Nephron progenitor cell (in vitro differentiated cells): ENCODE measurements at regions not wholly inside any gene's neighbourhood (a gene's known extent, or its start where the extent isn't known, plus 50 kb on each side); places are given as distances from the start of the nearest gene placed in this dataset.

ENCODE experiments used
- DNase-seq: peaks from one replicate; pipeline ENCODE4 v3.0.0; 2021
- H3K27ac Mint-ChIP-seq: 2 replicates; pipeline ENCODE4 v1.8.0; 2021; ENCODE audit warnings: mild to moderate bottlenecking, moderate library complexity, mixed read lengths
- H3K27me3 Mint-ChIP-seq: 2 replicates; pipeline ENCODE4 v1.8.0; 2021; ENCODE audit warnings: mild to moderate bottlenecking, low read depth, mixed read lengths; ENCODE audit not compliant: poor library complexity
- H3K36me3 Mint-ChIP-seq: 2 replicates; pipeline ENCODE4 v1.8.0; 2021; ENCODE audit warnings: low read depth, mixed read lengths
- H3K4me1 Mint-ChIP-seq: 2 replicates; pipeline ENCODE4 v1.8.0; 2021; ENCODE audit warnings: mixed read lengths
- H3K4me3 Mint-ChIP-seq: 2 replicates; pipeline ENCODE4 v1.8.0; 2021; ENCODE audit warnings: mild to moderate bottlenecking, moderate library complexity, mixed read lengths
- H3K9me3 Mint-ChIP-seq: 2 replicates; pipeline ENCODE4 v1.8.0; 2021; ENCODE audit warnings: mild to moderate bottlenecking, moderate library complexity, mixed read lengths
- CTCF ChIP-seq: fragments of 200-600 bp; sonication (generic); IDR thresholded peaks from 2 replicates; pipeline ENCODE4 v1.5.0; 2021; ENCODE audit warnings: antibody characterized with exemption

- Mint-ChIP-seq H3K4me1 (peaks cover 8% of the 10 kb centered on the region), H3K9me3 (no peaks in the 10 kb centered on the region), H3K27ac (peak overlapping the region; percentile 51), H3K36me3 (no peaks in the 10 kb centered on the region), H3K27me3 (peaks cover 5% of the 10 kb centered on the region), H3K4me3 (no peak overlapping the region)
- no peak for DNase-seq
- TF ChIP-seq CTCF: no peak
Observed at GRCh38 chr4:179597301-179597700, 2155.1 kb upstream of the AGA start.

GRCh38 chr4:179601671-179602070, 2159.4 kb upstream of the AGA start:
- Mint-ChIP-seq H3K27me3 (peaks cover 5% of the 10 kb centered on the region), H3K4me1 (no peaks in the 10 kb centered on the region), H3K27ac (no peak overlapping the region), H3K36me3 (no peaks in the 10 kb centered on the region), H3K9me3 (no peaks in the 10 kb centered on the region), H3K4me3 (no peak overlapping the region)
- DNase-seq: no peak
- no peak for TF ChIP-seq CTCF

DNA sequence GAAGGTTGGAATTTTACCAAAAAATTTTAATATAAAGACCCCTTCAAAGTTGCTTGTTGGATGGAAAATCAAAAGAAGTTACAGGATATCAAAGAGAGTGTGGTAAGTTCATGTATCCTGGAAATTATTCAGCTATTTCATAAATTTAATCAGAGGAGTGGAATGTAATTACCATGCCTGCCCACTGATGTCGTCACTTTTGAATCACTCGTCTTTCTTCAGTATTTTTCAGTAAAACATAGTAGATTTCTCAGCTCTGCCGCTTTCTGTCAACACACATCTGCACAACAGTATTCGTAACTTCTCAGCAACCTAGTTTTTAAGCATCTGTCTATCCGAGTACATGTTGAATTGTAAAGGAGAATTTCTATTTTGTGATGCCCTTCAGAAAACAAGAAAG, 2163.0 kb upstream of the AGA start:
- Mint-ChIP-seq H3K4me1 (no peaks in the 10 kb centered on the region), H3K9me3 (no peaks in the 10 kb centered on the region), H3K4me3 (no peak overlapping the region), H3K27ac (no peak overlapping the region), H3K27me3 (peaks cover 4% of the 10 kb centered on the region), H3K36me3 (no peaks in the 10 kb centered on the region)
- TF ChIP-seq CTCF: no peak
- no peak for DNase-seq

DNA sequence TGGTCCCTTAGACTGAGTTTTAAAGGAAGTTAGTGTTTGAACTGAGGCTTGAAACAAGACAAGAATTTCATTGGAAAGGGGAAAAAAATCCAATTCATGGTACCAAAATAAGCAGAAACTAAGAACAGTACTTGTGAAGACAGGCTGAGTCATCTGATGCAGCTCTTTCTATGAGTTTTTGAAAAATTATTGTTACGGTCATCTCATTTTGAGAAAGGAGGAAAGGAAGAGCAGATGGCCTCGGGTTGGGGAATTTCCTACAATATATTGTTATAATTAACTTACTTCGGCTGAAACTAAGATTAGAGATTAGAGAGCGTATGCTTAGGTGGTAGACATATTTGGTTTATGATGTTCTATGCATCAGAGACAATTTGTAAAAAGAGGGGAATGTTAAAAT, 2164.8 kb upstream of the AGA start:
- H3K4me1 Mint-ChIP-seq: no peaks in the 10 kb centered on the region
- no peaks in the 10 kb centered on the region for H3K9me3 Mint-ChIP-seq
- TF ChIP-seq CTCF: no peak

DNA sequence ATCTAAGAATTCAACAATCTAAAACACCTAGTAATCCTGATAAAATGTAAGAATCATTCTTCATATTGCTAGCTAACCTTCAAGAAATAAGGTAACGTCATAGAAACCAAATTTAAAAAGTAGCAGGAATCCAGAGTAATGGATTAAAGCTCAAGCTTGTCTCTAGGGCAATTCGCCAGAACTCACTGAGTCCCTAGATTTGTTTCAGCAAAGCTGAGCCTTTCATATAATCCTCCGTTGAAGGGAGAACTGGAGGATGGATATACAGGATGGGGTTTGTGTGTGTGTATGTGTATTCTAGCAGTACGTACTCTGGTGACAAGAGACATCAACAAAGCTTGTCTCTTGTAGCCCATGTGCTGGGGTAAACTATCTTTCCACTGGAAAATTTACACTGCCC, 2173.5 kb upstream of the AGA start:
- Mint-ChIP-seq H3K9me3 (peaks cover 14% of the 10 kb centered on the region), H3K36me3 (no peaks in the 10 kb centered on the region), H3K27me3 (no peaks in the 10 kb centered on the region), H3K4me3 (no peak overlapping the region), H3K4me1 (no peaks in the 10 kb centered on the region), H3K27ac (no peak overlapping the region)
- TF ChIP-seq CTCF: no peak
- DNase-seq: no peak

More for the DNA sequence above, 2164.8 kb upstream of the AGA start:
- Mint-ChIP-seq H3K27me3 (peaks cover 4% of the 10 kb centered on the region), H3K4me3 (no peak overlapping the region), H3K27ac (no peak overlapping the region), H3K36me3 (no peaks in the 10 kb centered on the region)
- no peak for DNase-seq

GRCh38 chr4:179618966-179619365, 2176.7 kb upstream of the AGA start:
- Mint-ChIP-seq H3K4me3 (no peak overlapping the region), H3K4me1 (no peaks in the 10 kb centered on the region), H3K27ac (no peak overlapping the region), H3K9me3 (no peaks in the 10 kb centered on the region), H3K36me3 (no peaks in the 10 kb centered on the region), H3K27me3 (no peaks in the 10 kb centered on the region)
- no peak for DNase-seq
- no peak for TF ChIP-seq CTCF
